Endothelial cell (in vitro differentiated cells): ENCODE measurements at regions not wholly inside any gene's neighbourhood (a gene's known extent, or its start where the extent isn't known, plus 50 kb on each side); places are given as distances from the start of the nearest gene placed in this dataset.

ENCODE experiments used
- DNase-seq: peaks from one replicate; pipeline ENCODE4 v3.0.0; 2021; ENCODE audit warnings: low spot score
- H3K27ac Mint-ChIP-seq: one replicate; pipeline ENCODE4 v1.8.0; 2021; ENCODE audit warnings: mixed read lengths, inconsistent platforms; ENCODE audit not compliant: unreplicated experiment
- H3K27me3 Mint-ChIP-seq: one replicate; pipeline ENCODE4 v1.8.0; 2021; ENCODE audit warnings: mild to moderate bottlenecking, moderate library complexity, mixed read lengths, inconsistent platforms; ENCODE audit not compliant: unreplicated experiment
- H3K36me3 Mint-ChIP-seq: one replicate; pipeline ENCODE4 v1.8.0; 2021; ENCODE audit warnings: mild to moderate bottlenecking, low read depth, mixed read lengths, inconsistent platforms; ENCODE audit not compliant: unreplicated experiment
- H3K4me1 Mint-ChIP-seq: one replicate; pipeline ENCODE4 v1.8.0; 2021; ENCODE audit warnings: mild to moderate bottlenecking, mixed read lengths, inconsistent platforms; ENCODE audit not compliant: unreplicated experiment
- H3K4me3 Mint-ChIP-seq: one replicate; pipeline ENCODE4 v1.8.0; 2021; ENCODE audit warnings: mild to moderate bottlenecking, mixed read lengths, inconsistent platforms; ENCODE audit not compliant: unreplicated experiment
- H3K9me3 Mint-ChIP-seq: one replicate; pipeline ENCODE4 v1.8.0; 2021; ENCODE audit warnings: mixed read lengths, inconsistent platforms; ENCODE audit not compliant: unreplicated experiment
- TF ChIP-seq, protein P1 (sequence below): fragments of 200-600 bp; sonication (generic); IDR thresholded peaks from one replicate; pipeline ENCODE4 v1.5.0; 2021; ENCODE audit warnings: antibody characterized with exemption; ENCODE audit not compliant: unreplicated experiment

DNA sequence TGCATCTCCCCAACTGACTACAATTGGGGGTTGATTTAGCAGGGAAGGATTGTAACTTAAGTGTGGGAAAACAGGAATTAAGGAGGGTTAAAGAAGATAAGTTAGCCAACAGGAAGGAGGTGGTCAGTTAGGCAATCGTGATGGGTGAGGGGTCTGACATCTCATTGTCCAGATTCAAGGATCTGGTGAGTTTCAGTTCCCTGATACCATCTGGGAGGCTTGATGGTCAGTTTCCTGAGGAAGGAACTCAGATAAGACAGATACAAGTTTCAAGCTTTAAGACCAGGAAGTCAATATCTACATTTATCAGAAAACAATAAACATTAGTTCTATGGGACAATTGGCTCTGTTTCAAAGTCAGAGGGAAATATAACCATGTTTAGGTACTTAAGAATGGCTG, 601.8 kb downstream of the SLITRK6 start:
- H3K4me3 Mint-ChIP-seq: no peak overlapping the region
- H3K27me3 Mint-ChIP-seq: peaks cover 2% of the 10 kb centered on the region
- peaks cover 18% of the 10 kb centered on the region for H3K36me3 Mint-ChIP-seq
- DNase-seq: peak; percentile 9
- no peaks in the 10 kb centered on the region for H3K9me3 Mint-ChIP-seq
- H3K4me1 Mint-ChIP-seq: peaks cover 15% of the 10 kb centered on the region
- TF ChIP-seq, protein P1, sequence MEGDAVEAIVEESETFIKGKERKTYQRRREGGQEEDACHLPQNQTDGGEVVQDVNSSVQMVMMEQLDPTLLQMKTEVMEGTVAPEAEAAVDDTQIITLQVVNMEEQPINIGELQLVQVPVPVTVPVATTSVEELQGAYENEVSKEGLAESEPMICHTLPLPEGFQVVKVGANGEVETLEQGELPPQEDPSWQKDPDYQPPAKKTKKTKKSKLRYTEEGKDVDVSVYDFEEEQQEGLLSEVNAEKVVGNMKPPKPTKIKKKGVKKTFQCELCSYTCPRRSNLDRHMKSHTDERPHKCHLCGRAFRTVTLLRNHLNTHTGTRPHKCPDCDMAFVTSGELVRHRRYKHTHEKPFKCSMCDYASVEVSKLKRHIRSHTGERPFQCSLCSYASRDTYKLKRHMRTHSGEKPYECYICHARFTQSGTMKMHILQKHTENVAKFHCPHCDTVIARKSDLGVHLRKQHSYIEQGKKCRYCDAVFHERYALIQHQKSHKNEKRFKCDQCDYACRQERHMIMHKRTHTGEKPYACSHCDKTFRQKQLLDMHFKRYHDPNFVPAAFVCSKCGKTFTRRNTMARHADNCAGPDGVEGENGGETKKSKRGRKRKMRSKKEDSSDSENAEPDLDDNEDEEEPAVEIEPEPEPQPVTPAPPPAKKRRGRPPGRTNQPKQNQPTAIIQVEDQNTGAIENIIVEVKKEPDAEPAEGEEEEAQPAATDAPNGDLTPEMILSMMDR: no peak
- H3K27ac Mint-ChIP-seq: peak overlapping the region; percentile 95

DNA sequence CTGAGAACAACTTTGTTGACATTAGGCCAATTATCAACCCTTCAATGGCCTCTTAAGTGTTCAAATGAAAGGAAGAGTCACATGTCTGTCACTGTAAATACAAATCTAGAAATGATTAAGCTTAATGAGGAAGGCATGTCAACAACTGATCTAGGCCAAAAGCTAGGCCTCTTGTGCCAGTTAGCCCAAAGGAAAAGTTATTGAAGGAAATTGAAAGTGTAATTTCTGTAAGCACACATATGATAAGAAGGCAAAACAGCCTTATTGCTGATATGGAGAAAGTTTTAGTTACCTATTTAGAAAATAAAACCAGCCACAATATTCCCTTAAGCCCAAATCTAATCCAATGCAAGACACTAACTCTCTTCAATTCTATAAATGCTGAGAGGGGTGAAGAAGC, 604.7 kb downstream of the SLITRK6 start:
- Mint-ChIP-seq H3K4me1 (peaks cover 15% of the 10 kb centered on the region), H3K9me3 (no peaks in the 10 kb centered on the region), H3K4me3 (no peak overlapping the region), H3K36me3 (peaks cover 7% of the 10 kb centered on the region), H3K27ac (no peak overlapping the region), H3K27me3 (peaks cover 2% of the 10 kb centered on the region)
- TF ChIP-seq, protein P1: no peak
- no peak for DNase-seq

DNA sequence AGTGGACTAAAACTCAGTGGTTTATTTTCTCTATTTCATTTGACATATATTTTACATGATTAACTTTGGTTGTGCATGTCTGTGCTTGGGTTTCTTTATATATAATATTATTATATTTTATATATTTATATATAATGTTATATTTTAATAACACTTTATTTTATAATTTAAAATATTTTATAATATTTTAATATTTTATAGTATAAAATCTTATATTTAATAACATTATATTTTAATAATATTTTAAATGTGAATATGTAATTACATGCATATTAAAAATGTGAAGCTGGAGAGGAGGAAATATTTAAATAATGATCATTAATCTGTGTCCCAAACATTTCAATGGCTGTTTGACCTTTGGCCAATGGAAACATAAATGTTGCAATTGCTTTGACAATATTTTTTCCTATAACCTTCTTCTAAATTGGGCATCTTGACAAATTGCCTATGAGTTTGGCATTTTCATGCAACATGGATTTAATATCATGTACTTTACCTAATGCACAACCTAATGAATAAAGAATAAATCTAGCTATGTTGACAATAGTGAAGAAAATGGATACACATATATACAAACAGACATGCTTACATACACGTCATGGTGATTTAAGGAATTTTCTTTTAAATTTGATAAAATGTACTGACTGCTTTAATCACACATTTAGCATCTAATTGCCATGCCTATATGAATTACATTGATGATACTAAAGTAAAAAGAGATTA, 607.1 kb downstream of the SLITRK6 start:
- Mint-ChIP-seq H3K27me3 (no peaks in the 10 kb centered on the region), H3K4me1 (peaks cover 9% of the 10 kb centered on the region)
- no peak for DNase-seq

DNA sequence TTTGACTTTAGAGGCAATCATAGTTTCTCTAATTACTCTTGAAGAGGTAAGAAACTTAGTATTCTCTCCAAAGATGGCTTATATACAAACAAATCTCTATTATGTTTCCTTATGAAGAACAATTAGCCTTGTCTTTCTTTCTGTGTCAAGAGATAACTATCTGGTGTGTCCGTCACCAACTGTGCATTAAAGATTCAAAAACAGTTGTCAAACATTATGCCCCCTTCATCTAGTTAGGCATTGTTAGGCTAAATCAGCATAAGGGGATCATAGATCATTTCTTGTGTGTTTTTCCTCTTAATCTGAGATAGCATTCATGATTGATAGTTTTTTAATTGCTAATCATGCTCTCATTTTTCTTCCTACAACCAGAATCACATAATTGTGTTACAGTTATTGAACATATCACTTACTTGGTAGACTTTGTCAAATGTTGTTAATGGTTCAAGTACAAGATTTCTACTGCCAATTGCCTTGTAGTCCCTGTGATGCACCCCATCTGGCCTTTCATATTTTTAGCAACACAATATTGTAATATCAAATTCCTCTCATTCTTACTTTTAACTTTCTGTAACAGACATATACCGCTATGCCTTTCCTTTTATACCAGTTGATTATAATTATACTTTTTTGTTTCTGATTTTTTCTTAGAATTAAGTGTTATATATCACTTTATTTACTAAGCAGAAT, 612.7 kb downstream of the SLITRK6 start:
- TF ChIP-seq, protein P1: no peak
- no peak overlapping the region for H3K27ac Mint-ChIP-seq
- no peaks in the 10 kb centered on the region for H3K4me1 Mint-ChIP-seq
- peaks cover under 1% of the 10 kb centered on the region for H3K27me3 Mint-ChIP-seq
- no peaks in the 10 kb centered on the region for H3K9me3 Mint-ChIP-seq
- H3K4me3 Mint-ChIP-seq: no peak overlapping the region
- no peak for DNase-seq
- H3K36me3 Mint-ChIP-seq: no peaks in the 10 kb centered on the region

More for the DNA sequence above, 607.1 kb downstream of the SLITRK6 start:
- TF ChIP-seq, protein P1: no peak
- Mint-ChIP-seq H3K9me3 (no peaks in the 10 kb centered on the region), H3K27ac (no peak overlapping the region), H3K4me3 (no peak overlapping the region), H3K36me3 (no peaks in the 10 kb centered on the region)

DNA sequence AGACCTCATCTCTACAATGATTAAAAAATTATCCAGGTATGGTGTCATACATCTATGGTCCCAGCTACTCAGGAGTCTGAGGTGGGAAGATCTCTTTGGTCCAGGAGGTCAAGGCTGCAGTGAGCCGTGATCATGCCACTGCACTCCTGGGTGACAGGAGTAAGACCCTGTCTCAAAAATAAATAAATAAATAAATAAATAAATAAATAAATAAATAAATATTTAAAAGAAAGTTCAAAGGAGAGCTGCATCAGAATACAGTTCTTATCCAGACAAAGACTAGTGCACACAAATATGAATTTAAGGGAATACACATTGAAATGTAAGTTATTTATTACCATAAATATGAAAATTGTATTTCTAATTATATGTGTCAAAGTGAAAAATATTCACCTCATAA, 624.9 kb downstream of the SLITRK6 start:
- no peaks in the 10 kb centered on the region for H3K36me3 Mint-ChIP-seq
- peaks cover 1% of the 10 kb centered on the region for H3K27me3 Mint-ChIP-seq
- TF ChIP-seq, protein P1: no peak
- no peaks in the 10 kb centered on the region for H3K9me3 Mint-ChIP-seq
- H3K27ac Mint-ChIP-seq: no peak overlapping the region
- peaks cover 3% of the 10 kb centered on the region for H3K4me1 Mint-ChIP-seq
- no peak for DNase-seq
- H3K4me3 Mint-ChIP-seq: no peak overlapping the region
